A549 (cell line): ENCODE measurements at regions not wholly inside any gene's neighbourhood (a gene's known extent, or its start where the extent isn't known, plus 50 kb on each side); places are given as distances from the start of the nearest gene placed in this dataset.
A peak's percentile ranks its signal among the peaks of the same experiment; 100 is the strongest.

ENCODE experiments used
- ATAC-seq, 2 experiments: fragments of 200-7000 bp in 1 of 2; fragments of >200 bp in 1 of 2; cut with Nextera tagmentation in 1 of 2; cut with Tn5 transposase in 1 of 2; 3 replicates each; pipeline versions ENCODE4 v1.8.0 to v1.9.1; 2018 to 2020; ENCODE audit warnings: mild to moderate bottlenecking in 1 of 2, moderate library complexity in 1 of 2
- CTCF ChIA-PET: fragments of 300-600 bp; sonication (Branson Sonifier 250); formaldehyde crosslinking; extraction: SDS; loops from one replicate; lab custom pipeline; 2021; ENCODE audit warnings: antibody characterized with exemption, inconsistent platforms; lab: Yijun Ruan, JAX
- POLR2A ChIA-PET: fragments of 350-600 bp; formaldehyde crosslinking; extraction: SDS; loops from one replicate; lab custom pipeline; 2021; ENCODE audit warnings: antibody characterized with exemption, inconsistent platforms; lab: Yijun Ruan, JAX
- DNase-seq, 2 experiments: peaks; one replicate each; pipeline versions ENCODE4 v3.0.0 to v3.0.0-alpha.2; 2011 to 2016; ENCODE audit warnings: low read depth in 1 of 2, low spot score in 1 of 2
- FAIRE-seq: peaks from 2 replicates; lab custom pipeline; 2011; peaks lifted over from hg19 to GRCh38; lab: Jason Lieb, UNC
- H3K27ac ChIP-seq, 2 experiments: fragments of >200 bp; sonication (Bioruptor Twin); formaldehyde crosslinking; 3 replicates each; pipeline ENCODE4 v1.5.1; 2016 to 2017
- H3K4me1 ChIP-seq: fragments of >200 bp; sonication (Bioruptor Twin); formaldehyde crosslinking; 3 replicates; pipeline ENCODE4 v1.6.1; 2016
- H3K4me2 ChIP-seq: fragments of >200 bp; sonication (Bioruptor Twin); formaldehyde crosslinking; 3 replicates; pipeline ENCODE4 v1.6.1; 2016
- H3K4me3 ChIP-seq: fragments of >200 bp; sonication (Bioruptor Twin); formaldehyde crosslinking; 3 replicates; pipeline ENCODE4 v1.5.1; 2016
- H3K9me3 ChIP-seq: fragments of >200 bp; sonication (Bioruptor Twin); formaldehyde crosslinking; 3 replicates; pipeline ENCODE4 v1.6.1; 2016
- ATOH8 ChIP-seq: fragments of 250-450 bp; sonication (Bioruptor Pico); IDR thresholded peaks from 2 replicates; pipeline ENCODE4 v1.5.0; 2020; ENCODE audit warnings: low read depth, mild to moderate bottlenecking, moderate library complexity
- CEBPB ChIP-seq, 2 experiments: fragments of >200 bp in 1 of 2; sonication (Bioruptor Twin) in 1 of 2; formaldehyde crosslinking in 1 of 2; IDR thresholded peaks; 2 replicates each; pipeline ENCODE4 v1.6.1; 2012 to 2016
- CHD4 ChIP-seq: fragments of 200-600 bp; sonication (generic); IDR thresholded peaks from 2 replicates; pipeline ENCODE4 v1.6.1; 2016; ENCODE audit warnings: antibody characterized with exemption, mild to moderate bottlenecking, borderline replicate concordance
- ELK1 ChIP-seq: fragments of 150-350 bp; IDR thresholded peaks from 2 replicates; pipeline ENCODE4 v1.6.1; 2014; ENCODE audit warnings: low read depth, mild to moderate bottlenecking, low read length
- EP300 ChIP-seq, 2 experiments: fragments of >200 bp; sonication (Bioruptor Twin); formaldehyde crosslinking; IDR thresholded peaks; 2 replicates in 1 of 2; 3 replicates in 1 of 2; pipeline ENCODE4 v1.6.1; 2016 to 2017
- HEYL ChIP-seq: fragments of 250-450 bp; sonication (Bioruptor Pico); IDR thresholded peaks from 2 replicates; pipeline ENCODE4 v1.8.0; 2021; ENCODE audit warnings: mild to moderate bottlenecking, moderate library complexity
- KDM5A ChIP-seq: fragments of 200-600 bp; sonication (generic); IDR thresholded peaks from 2 replicates; pipeline ENCODE4 v1.6.1; 2016; ENCODE audit warnings: antibody characterized with exemption, mild to moderate bottlenecking
- MAZ ChIP-seq: fragments of 150-350 bp; IDR thresholded peaks from 2 replicates; pipeline ENCODE4 v1.6.1; 2014; ENCODE audit warnings: antibody characterized with exemption, low read depth, low read length, borderline replicate concordance
- NPAS2 ChIP-seq: fragments of 250-450 bp; sonication (Bioruptor Pico); IDR thresholded peaks from 2 replicates; pipeline ENCODE4 v1.8.0; 2022; ENCODE audit warnings: mild to moderate bottlenecking, moderate library complexity, borderline replicate concordance
- SREBF2 ChIP-seq: fragments of 450-650 bp; IDR thresholded peaks from 2 replicates; pipeline ENCODE4 v1.6.1; 2014; ENCODE audit warnings: mild to moderate bottlenecking, moderate library complexity
- TFCP2L1 ChIP-seq: fragments of 250-450 bp; sonication (Bioruptor Pico); IDR thresholded peaks from 2 replicates; pipeline ENCODE4 v1.5.0; 2021; ENCODE audit warnings: mild to moderate bottlenecking
- USF2 ChIP-seq: fragments of 450-650 bp; IDR thresholded peaks from 2 replicates; pipeline ENCODE4 v1.6.1; 2014; ENCODE audit warnings: antibody characterized with exemption
- ZC3H11A ChIP-seq: fragments of 450-650 bp; IDR thresholded peaks from 2 replicates; pipeline ENCODE4 v1.6.1; 2014; ENCODE audit warnings: antibody characterized with exemption, mild to moderate bottlenecking
- ZFP36 ChIP-seq: fragments of 450-650 bp; IDR thresholded peaks from 2 replicates; pipeline ENCODE4 v1.6.1; 2014; ENCODE audit warnings: borderline replicate concordance; ENCODE audit not compliant: partially characterized antibody
- WGBS: methylation state at CpG from one replicate; pipeline ENCODE4 v1.1.6; 2017; ENCODE audit errors: missing lambda C conversion rate; 5-methylcytosine and 5-hydroxymethylcytosine counted together
- TF ChIP-seq, protein P1 (sequence below): fragments of >200 bp; sonication (Bioruptor Twin); formaldehyde crosslinking; IDR thresholded peaks from 3 replicates; pipeline ENCODE4 v1.6.1; 2016
- TF ChIP-seq, protein P2 (sequence below): IDR thresholded peaks from 2 replicates; pipeline ENCODE4 v1.6.1; 2012; ENCODE audit warnings: low read depth, borderline replicate concordance

- no peaks in the 10 kb centered on the region for H3K9me3 ChIP-seq
- no peak overlapping the region for H3K4me3 ChIP-seq
- ATAC-seq (no peak), FAIRE-seq (no peak), DNase-seq (no peak)
- TF ChIP-seq EP300 (IDR thresholded peaks at IDR 0.05), result no peak
- TF ChIP-seq, protein P1, sequence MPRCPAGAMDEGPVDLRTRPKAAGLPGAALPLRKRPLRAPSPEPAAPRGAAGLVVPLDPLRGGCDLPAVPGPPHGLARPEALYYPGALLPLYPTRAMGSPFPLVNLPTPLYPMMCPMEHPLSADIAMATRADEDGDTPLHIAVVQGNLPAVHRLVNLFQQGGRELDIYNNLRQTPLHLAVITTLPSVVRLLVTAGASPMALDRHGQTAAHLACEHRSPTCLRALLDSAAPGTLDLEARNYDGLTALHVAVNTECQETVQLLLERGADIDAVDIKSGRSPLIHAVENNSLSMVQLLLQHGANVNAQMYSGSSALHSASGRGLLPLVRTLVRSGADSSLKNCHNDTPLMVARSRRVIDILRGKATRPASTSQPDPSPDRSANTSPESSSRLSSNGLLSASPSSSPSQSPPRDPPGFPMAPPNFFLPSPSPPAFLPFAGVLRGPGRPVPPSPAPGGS, result no peak
- TF ChIP-seq ZFP36, result no peak
- WGBS, result 92% methylated on average over 1 of the region's 1 CpG
- ChIA-PET POLR2A (no interaction called here), CTCF (no interaction called here)
- H3K4me2 ChIP-seq, result no peak overlapping the region
- no peak overlapping the region for H3K27ac ChIP-seq
- H3K4me1 ChIP-seq, result no peaks in the 10 kb centered on the region
Measured at GRCh38 chr3:87057474-87057873, 66.5 kb upstream of the VGLL3 start.

GRCh38 chr3:87053553-87053952, 62.6 kb upstream of the VGLL3 start:
- no peak for DNase-seq
- Histone ChIP-seq H3K4me2 (no peak overlapping the region), H3K4me3 (no peak overlapping the region), H3K27ac (no peak overlapping the region), H3K9me3 (no peaks in the 10 kb centered on the region), H3K4me1 (no peaks in the 10 kb centered on the region)
- no peak for ATAC-seq
- POLR2A ChIA-PET, result no interaction called here
- CTCF ChIA-PET, result no interaction called here
- FAIRE-seq, result no peak
- TF ChIP-seq KDM5A (no peak), HEYL (no peak), MAZ (no peak), CEBPB (IDR thresholded peaks at IDR 0.05) (no peak), CHD4 (no peak), USF2 (no peak), SREBF2 (no peak), TFCP2L1 (CRISPR knock-in tag) (no peak), NPAS2 (CRISPR knock-in tag) (no peak), ATOH8 (CRISPR knock-in tag) (no peak)
- TF ChIP-seq, protein P2, sequence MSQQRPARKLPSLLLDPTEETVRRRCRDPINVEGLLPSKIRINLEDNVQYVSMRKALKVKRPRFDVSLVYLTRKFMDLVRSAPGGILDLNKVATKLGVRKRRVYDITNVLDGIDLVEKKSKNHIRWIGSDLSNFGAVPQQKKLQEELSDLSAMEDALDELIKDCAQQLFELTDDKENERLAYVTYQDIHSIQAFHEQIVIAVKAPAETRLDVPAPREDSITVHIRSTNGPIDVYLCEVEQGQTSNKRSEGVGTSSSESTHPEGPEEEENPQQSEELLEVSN, result no peak

DNA sequence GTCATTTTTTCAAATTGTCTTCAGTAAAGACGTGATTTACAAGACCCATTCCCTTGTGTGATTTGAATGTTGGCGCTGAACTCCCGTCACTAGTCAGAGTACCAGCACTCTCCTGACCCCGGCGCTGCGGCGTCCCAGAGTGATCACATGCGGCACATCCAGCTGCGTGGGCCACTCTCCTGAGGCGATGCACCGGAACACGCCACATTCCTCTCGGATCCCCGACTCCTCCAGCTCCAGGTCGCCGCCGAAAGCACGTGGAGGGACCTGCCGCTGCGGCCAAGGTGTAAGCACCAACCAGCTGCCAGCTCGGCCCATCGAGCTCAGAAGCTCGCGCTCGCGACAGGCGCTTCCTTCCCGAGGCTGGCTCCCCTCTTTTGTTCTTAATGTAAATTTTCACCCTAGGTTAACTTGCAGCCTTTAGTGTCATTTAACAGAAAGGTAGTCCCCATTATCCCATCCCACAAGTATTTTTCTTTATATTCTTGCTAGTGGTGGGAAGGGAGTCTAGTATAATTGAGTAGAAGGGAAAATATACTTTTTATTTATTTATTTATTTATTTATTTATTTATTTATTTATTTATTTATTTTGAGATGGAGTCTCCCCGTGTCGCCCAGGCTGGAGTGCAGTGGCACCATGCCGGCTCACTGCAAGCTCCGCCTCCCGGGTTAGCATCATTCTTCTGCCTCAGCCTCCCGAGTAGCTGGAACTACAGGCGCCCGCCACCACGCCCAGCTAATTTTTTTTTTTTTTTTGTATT, 61.7 kb upstream of the VGLL3 start:
- 93% methylated on average over 37 of the region's 37 CpGs for WGBS
- Histone ChIP-seq H3K4me3 (no peak overlapping the region), H3K4me1 (no peaks in the 10 kb centered on the region), H3K4me2 (no peak overlapping the region), H3K9me3 (no peaks in the 10 kb centered on the region), H3K27ac (no peak overlapping the region)
- ChIA-PET CTCF (interaction anchor here (0.8 kb wide), 1 partner anchor 37 kb away, joined by 3 read pairs; no protein-coding TSS in a partner anchor), POLR2A (no interaction called here)
- FAIRE-seq, result no peak
- ATAC-seq, result no peak
- no peak for DNase-seq
- TF ChIP-seq ZC3H11A, result peak; percentile 38
- no peak for TF ChIP-seq ELK1
